ENCODE measurements at regions not wholly inside any gene's neighbourhood (a gene's known extent, or its start where the extent isn't known, plus 50 kb on each side); places are given as distances from the start of the nearest gene placed in this dataset.

DNA sequence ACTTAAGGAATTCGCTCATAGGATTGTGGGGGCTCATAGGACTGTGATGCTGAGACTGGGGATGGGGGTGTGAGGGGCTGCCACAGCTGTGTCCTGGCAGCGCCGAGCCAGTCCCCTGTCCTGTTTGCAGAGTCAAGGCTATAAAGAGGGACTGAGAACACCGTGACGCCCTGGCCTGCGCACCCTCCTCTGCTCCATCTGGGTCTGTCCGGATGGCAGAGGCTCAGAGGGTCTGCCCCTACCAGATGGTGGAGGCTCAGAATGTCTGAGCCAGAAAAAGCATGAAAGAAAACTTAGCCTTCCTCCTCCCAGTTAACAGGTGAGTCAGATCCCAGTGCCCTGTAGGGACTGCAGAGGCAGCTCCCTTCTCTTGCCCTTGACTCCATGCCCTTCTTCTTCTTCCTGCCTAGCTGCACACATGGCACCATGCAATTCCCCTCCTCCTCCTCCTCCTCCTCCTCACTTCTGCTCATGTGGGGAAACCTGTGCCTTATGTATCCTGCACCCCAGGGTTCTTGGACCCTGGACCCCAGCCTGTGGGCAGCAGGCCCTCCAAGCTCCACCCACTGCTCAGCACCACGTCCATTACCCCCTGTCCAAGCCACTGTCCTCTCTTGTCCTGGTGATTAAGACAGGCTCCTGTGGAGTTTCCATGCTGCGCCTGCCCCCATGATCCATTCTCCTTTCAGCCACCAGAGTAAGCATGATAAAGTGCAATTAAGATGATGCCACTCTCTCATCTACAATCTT lies 410.0 kb upstream of the SULF2 start:
- Histone ChIP-seq H3K4me3 (ENCODE audit: low read depth in 1 of 2, low read length in 2 of 2) (no peak overlapping the region), H3K27ac (ENCODE audit: low read depth, low read length) (no peak overlapping the region), H3K27me3 (ENCODE audit: control insufficient read depth in 1 of 2, insufficient read depth in 2 of 2, low read length in 2 of 2) (no peaks in the 10 kb centered on the region), H3K9me3 (ENCODE audit: control insufficient read depth in 1 of 2, low read length in 2 of 2) (no peaks in the 10 kb centered on the region), H3K36me3 (ENCODE audit: control insufficient read depth in 1 of 2, insufficient read depth in 2 of 2, low read length in 2 of 2) (no peaks in the 10 kb centered on the region), H3K4me1 (ENCODE audit: control insufficient read depth in 1 of 2, insufficient read depth in 2 of 2, low read length in 2 of 2) (no peaks in the 10 kb centered on the region), H3K9ac (ENCODE audit: low read depth in 1 of 2, low read length in 2 of 2) (no peak overlapping the region)

DNA sequence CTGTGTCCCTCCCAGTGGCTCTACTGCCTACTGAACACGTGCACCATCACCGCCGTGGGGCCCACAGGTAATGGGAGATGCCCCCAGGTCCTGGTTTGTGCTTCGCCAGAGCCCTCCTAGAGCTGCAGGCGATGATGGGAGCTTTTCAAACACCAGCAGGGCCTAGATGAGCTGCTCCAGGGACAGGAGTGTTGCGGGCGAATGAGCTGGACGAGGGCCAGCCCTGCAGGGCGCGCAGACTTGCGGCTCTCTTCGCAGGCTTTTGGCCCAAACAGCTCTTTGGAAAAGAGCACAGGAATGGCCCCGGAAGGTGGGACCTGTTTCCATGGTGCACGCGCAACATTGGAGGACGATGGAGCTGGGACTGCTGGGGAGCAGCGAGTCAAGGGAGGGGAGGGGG lies 409.3 kb upstream of the SULF2 start:
- Histone ChIP-seq H3K27me3 (ENCODE audit: control insufficient read depth in 1 of 2, insufficient read depth in 2 of 2, low read length in 2 of 2) (no peaks in the 10 kb centered on the region), H3K9me3 (ENCODE audit: control insufficient read depth in 1 of 2, low read length in 2 of 2) (no peaks in the 10 kb centered on the region), H3K27ac (ENCODE audit: low read depth, low read length) (no peak overlapping the region), H3K9ac (ENCODE audit: low read depth in 1 of 2, low read length in 2 of 2) (no peak overlapping the region), H3K4me3 (ENCODE audit: low read depth in 1 of 2, low read length in 2 of 2) (no peak overlapping the region), H3K4me1 (ENCODE audit: control insufficient read depth in 1 of 2, insufficient read depth in 2 of 2, low read length in 2 of 2) (no peaks in the 10 kb centered on the region), H3K36me3 (ENCODE audit: control insufficient read depth in 1 of 2, insufficient read depth in 2 of 2, low read length in 2 of 2) (no peaks in the 10 kb centered on the region)

DNA sequence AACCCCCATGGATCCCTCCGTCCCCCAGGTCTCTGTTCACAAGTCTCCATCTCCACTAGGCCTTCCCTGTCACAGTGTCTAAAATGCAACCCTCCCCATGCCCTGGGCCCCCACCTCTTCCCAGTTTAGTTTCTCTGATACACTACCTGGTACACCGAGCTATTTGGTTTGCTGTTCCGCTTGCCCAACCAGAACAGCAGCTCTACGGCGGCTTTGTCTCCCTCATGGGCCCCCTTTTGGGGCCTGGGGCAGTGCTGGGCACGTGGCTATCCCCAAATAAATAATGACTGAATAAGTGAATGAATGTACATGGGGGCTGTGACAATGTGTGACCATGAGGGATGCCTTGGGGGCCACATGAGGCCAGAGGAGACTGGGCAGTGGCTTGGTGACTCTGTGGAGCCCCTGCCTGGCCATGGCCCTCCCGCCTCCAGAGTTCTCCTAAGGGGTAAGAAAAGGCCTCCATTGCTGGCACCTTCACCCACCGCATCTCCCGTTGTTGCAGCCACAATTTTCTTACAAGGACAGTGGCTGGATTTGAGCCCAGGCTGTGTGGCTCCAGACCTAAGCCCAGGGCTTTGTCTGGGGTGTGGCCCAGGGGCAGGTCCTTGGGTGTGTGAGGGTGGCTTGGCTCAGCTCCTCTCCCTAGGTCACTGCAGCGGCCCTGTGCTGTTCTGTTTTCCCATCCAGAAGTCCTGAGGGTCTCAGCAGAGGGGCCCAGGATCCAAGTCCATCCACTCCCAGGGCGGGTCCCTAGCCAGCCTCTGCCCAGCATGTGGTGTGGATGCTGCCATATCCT lies 408.5 kb upstream of the SULF2 start:
- no peak overlapping the region for H3K9ac ChIP-seq (ENCODE audit: low read depth in 1 of 2, low read length in 2 of 2)
- H3K27ac ChIP-seq (ENCODE audit: low read depth, low read length) = no peak overlapping the region
- H3K4me1 ChIP-seq (ENCODE audit: control insufficient read depth in 1 of 2, insufficient read depth in 2 of 2, low read length in 2 of 2) = no peaks in the 10 kb centered on the region
- H3K36me3 ChIP-seq (ENCODE audit: control insufficient read depth in 1 of 2, insufficient read depth in 2 of 2, low read length in 2 of 2) = no peaks in the 10 kb centered on the region
- H3K9me3 ChIP-seq (ENCODE audit: control insufficient read depth in 1 of 2, low read length in 2 of 2) = no peaks in the 10 kb centered on the region
- no peaks in the 10 kb centered on the region for H3K27me3 ChIP-seq (ENCODE audit: control insufficient read depth in 1 of 2, insufficient read depth in 2 of 2, low read length in 2 of 2)
- no peak overlapping the region for H3K4me3 ChIP-seq (ENCODE audit: low read depth in 1 of 2, low read length in 2 of 2)

DNA sequence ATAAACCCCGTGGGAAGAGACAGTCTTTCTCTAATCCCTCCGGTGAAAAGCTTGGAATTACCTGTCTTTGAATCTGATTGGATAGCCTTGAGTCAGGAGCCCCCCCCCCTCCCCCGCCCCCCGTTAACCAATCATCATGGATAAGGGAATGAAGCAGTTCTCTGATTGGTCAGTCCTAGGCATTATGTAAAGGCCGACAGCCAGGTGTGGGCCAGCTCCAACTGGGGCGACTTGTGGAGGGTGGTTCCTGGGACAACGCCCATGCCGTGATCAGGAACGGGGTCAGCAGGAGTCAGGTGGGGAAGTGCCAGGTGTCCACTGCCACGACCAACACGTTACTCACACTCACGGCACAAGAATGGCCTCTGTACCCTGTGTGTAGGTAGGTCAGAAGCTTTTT lies 406.8 kb upstream of the SULF2 start:
- H3K9me3 ChIP-seq (ENCODE audit: control insufficient read depth in 1 of 2, low read length in 2 of 2) = no peaks in the 10 kb centered on the region
- no peak overlapping the region for H3K4me3 ChIP-seq (ENCODE audit: low read depth in 1 of 2, low read length in 2 of 2)

DNA sequence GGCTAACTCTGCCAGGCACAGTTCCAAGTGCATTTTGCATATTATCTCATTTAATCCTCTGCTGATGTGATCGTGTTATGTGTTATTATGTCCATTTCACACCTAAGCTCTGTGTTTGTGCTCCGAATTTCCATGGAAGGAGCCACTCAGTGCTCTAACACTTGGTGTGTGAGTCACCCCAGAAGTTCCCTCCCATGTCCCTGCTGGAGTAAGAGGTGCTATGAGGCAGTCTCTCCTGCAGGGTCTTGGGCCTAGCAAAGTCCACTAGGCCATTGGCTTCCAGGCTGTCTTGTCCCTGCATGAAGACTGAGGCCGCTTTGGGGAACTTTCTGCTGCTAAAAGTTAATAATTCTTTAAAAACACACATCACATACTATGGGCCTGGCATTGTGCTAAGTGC lies 405.9 kb upstream of the SULF2 start:
- H3K9me3 ChIP-seq (ENCODE audit: control insufficient read depth in 1 of 2, low read length in 2 of 2) = no peaks in the 10 kb centered on the region
- H3K36me3 ChIP-seq (ENCODE audit: control insufficient read depth in 1 of 2, insufficient read depth in 2 of 2, low read length in 2 of 2) = no peaks in the 10 kb centered on the region
- H3K27ac ChIP-seq (ENCODE audit: low read depth, low read length) = no peak overlapping the region
- H3K9ac ChIP-seq (ENCODE audit: low read depth in 1 of 2, low read length in 2 of 2) = no peak overlapping the region
- no peaks in the 10 kb centered on the region for H3K27me3 ChIP-seq (ENCODE audit: control insufficient read depth in 1 of 2, insufficient read depth in 2 of 2, low read length in 2 of 2)
- H3K4me1 ChIP-seq (ENCODE audit: control insufficient read depth in 1 of 2, insufficient read depth in 2 of 2, low read length in 2 of 2) = no peaks in the 10 kb centered on the region
- H3K4me3 ChIP-seq (ENCODE audit: low read depth in 1 of 2, low read length in 2 of 2) = no peak overlapping the region

More for the DNA sequence above, 406.8 kb upstream of the SULF2 start:
- Histone ChIP-seq H3K36me3 (ENCODE audit: control insufficient read depth in 1 of 2, insufficient read depth in 2 of 2, low read length in 2 of 2) (no peaks in the 10 kb centered on the region), H3K9ac (ENCODE audit: low read depth in 1 of 2, low read length in 2 of 2) (no peak overlapping the region), H3K27ac (ENCODE audit: low read depth, low read length) (no peak overlapping the region), H3K4me1 (ENCODE audit: control insufficient read depth in 1 of 2, insufficient read depth in 2 of 2, low read length in 2 of 2) (no peaks in the 10 kb centered on the region), H3K27me3 (ENCODE audit: control insufficient read depth in 1 of 2, insufficient read depth in 2 of 2, low read length in 2 of 2) (no peaks in the 10 kb centered on the region)

DNA sequence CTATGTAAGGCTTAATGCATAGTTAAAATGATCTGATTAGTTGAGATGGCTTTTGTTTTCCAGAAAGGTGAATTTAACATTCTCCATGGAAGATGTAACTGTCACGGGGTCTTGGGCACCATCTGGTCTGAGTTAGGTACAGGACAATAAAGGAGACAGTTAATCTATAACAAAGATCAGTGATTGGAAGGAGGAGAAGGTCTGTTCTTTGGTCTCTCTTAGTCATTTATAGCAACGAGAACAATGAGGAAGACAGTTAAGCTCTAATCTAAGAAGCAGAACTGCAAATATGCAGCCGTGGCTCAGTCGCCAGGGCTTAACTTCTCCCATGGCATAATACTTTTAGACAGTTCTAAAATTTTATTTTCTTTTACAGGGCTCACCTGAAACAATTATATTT lies 405.5 kb upstream of the SULF2 start:
- H3K36me3 ChIP-seq (ENCODE audit: control insufficient read depth in 1 of 2, insufficient read depth in 2 of 2, low read length in 2 of 2) = no peaks in the 10 kb centered on the region
- H3K27ac ChIP-seq (ENCODE audit: low read depth, low read length) = no peak overlapping the region
- H3K4me1 ChIP-seq (ENCODE audit: control insufficient read depth in 1 of 2, insufficient read depth in 2 of 2, low read length in 2 of 2) = no peaks in the 10 kb centered on the region
- no peaks in the 10 kb centered on the region for H3K9me3 ChIP-seq (ENCODE audit: control insufficient read depth in 1 of 2, low read length in 2 of 2)
- no peak overlapping the region for H3K4me3 ChIP-seq (ENCODE audit: low read depth in 1 of 2, low read length in 2 of 2)
- H3K27me3 ChIP-seq (ENCODE audit: control insufficient read depth in 1 of 2, insufficient read depth in 2 of 2, low read length in 2 of 2) = no peaks in the 10 kb centered on the region
- H3K9ac ChIP-seq (ENCODE audit: low read depth in 1 of 2, low read length in 2 of 2) = no peak overlapping the region

DNA sequence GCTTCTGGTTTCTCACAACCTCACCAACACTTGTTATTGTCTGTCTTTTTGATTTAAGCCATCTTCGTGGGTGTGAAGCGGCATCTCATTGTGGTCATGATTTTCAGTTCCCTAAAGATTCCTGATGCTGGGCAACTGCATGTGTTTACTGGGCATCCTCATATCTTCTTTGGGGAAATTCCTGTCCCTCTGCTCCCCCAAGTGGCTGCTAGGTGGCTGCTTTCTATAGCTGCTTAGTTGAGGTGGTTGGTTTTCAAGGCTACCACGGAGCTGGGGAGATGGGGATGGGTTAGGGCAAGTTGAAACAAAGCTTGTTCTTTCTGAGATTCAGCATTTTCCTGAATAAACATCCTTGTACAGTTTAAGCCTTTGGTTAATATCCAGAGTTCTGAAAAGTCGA lies 403.9 kb upstream of the SULF2 start:
- Histone ChIP-seq H3K4me1 (ENCODE audit: control insufficient read depth in 1 of 2, insufficient read depth in 2 of 2, low read length in 2 of 2) (no peaks in the 10 kb centered on the region), H3K27ac (ENCODE audit: low read depth, low read length) (no peak overlapping the region), H3K36me3 (ENCODE audit: control insufficient read depth in 1 of 2, insufficient read depth in 2 of 2, low read length in 2 of 2) (no peaks in the 10 kb centered on the region), H3K27me3 (ENCODE audit: control insufficient read depth in 1 of 2, insufficient read depth in 2 of 2, low read length in 2 of 2) (peaks cover 0 to 4% of the 10 kb centered on the region in 2 donors), H3K9me3 (ENCODE audit: control insufficient read depth in 1 of 2, low read length in 2 of 2) (no peaks in the 10 kb centered on the region), H3K4me3 (ENCODE audit: low read depth in 1 of 2, low read length in 2 of 2) (no peak overlapping the region), H3K9ac (ENCODE audit: low read depth in 1 of 2, low read length in 2 of 2) (no peak overlapping the region)

DNA sequence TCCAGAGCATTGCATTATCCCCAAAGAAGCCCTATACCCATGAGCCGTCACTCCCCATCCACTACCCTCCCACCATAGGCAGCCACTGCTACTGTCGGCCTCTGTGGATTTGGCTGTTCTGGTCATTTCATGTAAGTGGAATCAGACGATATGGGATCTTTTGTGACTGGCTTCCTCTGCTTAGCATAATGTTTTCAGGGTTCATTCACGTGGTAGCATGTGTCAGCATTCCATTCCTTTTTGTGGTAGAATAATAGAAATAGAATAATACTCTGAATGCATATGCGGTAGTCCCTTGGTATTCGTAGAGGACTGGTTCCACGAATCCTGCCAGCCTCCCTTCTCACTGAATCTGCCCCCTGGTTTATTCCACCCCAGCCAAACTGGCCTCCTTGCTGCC lies 402.6 kb upstream of the SULF2 start:
- Histone ChIP-seq H3K9ac (ENCODE audit: low read depth in 1 of 2, low read length in 2 of 2) (no peak overlapping the region), H3K4me3 (ENCODE audit: low read depth in 1 of 2, low read length in 2 of 2) (no peak overlapping the region), H3K27ac (ENCODE audit: low read depth, low read length) (no peak overlapping the region), H3K4me1 (ENCODE audit: control insufficient read depth in 1 of 2, insufficient read depth in 2 of 2, low read length in 2 of 2) (no peaks in the 10 kb centered on the region), H3K27me3 (ENCODE audit: control insufficient read depth in 1 of 2, insufficient read depth in 2 of 2, low read length in 2 of 2) (peaks cover 0 to 4% of the 10 kb centered on the region in 2 donors), H3K36me3 (ENCODE audit: control insufficient read depth in 1 of 2, insufficient read depth in 2 of 2, low read length in 2 of 2) (no peaks in the 10 kb centered on the region), H3K9me3 (ENCODE audit: control insufficient read depth in 1 of 2, low read length in 2 of 2) (no peaks in the 10 kb centered on the region)

DNA sequence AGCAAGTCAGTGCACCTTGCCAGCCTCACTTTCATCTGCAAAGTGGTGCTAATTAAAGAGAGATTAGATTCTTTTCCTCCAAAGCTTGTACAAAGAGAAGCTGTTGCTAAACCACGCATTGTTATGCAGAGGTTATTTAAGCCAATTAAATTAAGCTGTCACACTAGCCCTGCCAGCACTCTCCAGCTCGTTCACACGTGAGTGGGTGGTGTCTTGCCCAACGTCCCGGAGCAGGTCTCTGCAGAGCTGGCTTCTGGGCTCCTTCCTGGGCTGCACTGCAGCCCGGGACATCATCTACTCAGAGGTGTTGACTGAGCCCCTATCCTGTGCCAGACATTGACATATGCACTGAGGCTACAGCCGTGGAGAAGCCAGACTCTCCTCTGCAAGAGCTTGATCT lies 401.6 kb upstream of the SULF2 start:
- Histone ChIP-seq H3K9me3 (ENCODE audit: control insufficient read depth in 1 of 2, low read length in 2 of 2) (no peaks in the 10 kb centered on the region), H3K9ac (ENCODE audit: low read depth in 1 of 2, low read length in 2 of 2) (no peak overlapping the region), H3K4me3 (ENCODE audit: low read depth in 1 of 2, low read length in 2 of 2) (no peak overlapping the region), H3K36me3 (ENCODE audit: control insufficient read depth in 1 of 2, insufficient read depth in 2 of 2, low read length in 2 of 2) (no peaks in the 10 kb centered on the region), H3K27ac (ENCODE audit: low read depth, low read length) (no peak overlapping the region), H3K4me1 (ENCODE audit: control insufficient read depth in 1 of 2, insufficient read depth in 2 of 2, low read length in 2 of 2) (no peaks in the 10 kb centered on the region), H3K27me3 (ENCODE audit: control insufficient read depth in 1 of 2, insufficient read depth in 2 of 2, low read length in 2 of 2) (peaks cover 0 to 4% of the 10 kb centered on the region in 2 donors)

DNA sequence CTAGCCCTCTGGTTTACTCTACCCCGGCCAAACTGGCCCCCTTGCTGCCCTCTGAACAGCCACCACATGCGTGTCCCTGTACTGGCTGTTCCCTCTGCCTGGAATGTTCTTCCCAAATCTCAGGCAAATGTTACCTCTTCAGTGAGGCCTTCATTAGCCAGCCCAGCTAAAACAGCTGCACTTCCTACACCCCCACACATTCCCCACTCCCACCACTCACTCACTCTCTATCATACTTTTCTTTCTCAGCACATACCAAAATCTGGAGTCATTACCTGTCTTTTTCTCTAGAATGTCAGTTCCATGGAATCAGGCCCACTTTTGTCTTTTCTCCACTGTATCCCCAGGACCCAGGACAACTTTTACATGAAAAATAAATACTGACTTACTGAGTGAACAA lies 401.2 kb upstream of the SULF2 start:
- Histone ChIP-seq H3K9me3 (ENCODE audit: control insufficient read depth in 1 of 2, low read length in 2 of 2) (no peaks in the 10 kb centered on the region), H3K36me3 (ENCODE audit: control insufficient read depth in 1 of 2, insufficient read depth in 2 of 2, low read length in 2 of 2) (no peaks in the 10 kb centered on the region), H3K27me3 (ENCODE audit: control insufficient read depth in 1 of 2, insufficient read depth in 2 of 2, low read length in 2 of 2) (peaks cover 0 to 4% of the 10 kb centered on the region in 2 donors), H3K4me3 (ENCODE audit: low read depth in 1 of 2, low read length in 2 of 2) (no peak overlapping the region), H3K4me1 (ENCODE audit: control insufficient read depth in 1 of 2, insufficient read depth in 2 of 2, low read length in 2 of 2) (no peaks in the 10 kb centered on the region), H3K27ac (ENCODE audit: low read depth, low read length) (no peak overlapping the region), H3K9ac (ENCODE audit: low read depth in 1 of 2, low read length in 2 of 2) (no peak overlapping the region)
